IMR-90 (cell line): ENCODE measurements at regions not wholly inside any gene's neighbourhood (a gene's known extent, or its start where the extent isn't known, plus 50 kb on each side); places are given as distances from the start of the nearest gene placed in this dataset.
A peak's percentile ranks its signal among the peaks of the same experiment; 100 is the strongest.

Experiments
- ATAC-seq: fragments of 200-7000 bp; cut with Tn5 transposase; 2 replicates; pipeline ENCODE4 v1.9.1; 2020; ENCODE audit warnings: low read depth, mild to moderate bottlenecking, moderate library complexity
- BruUV-seq: library from RNA; stranded (reverse); fragments of 400-500 nt; replicated peaks from 2 replicates; lab custom pipeline; 2021; lab: Mats Ljungman, UMichigan
- CTCF ChIA-PET: fragments of 300-600 bp; formaldehyde crosslinking; extraction: SDS; loops from one replicate; lab custom pipeline; 2021; ENCODE audit warnings: antibody characterized with exemption; lab: Yijun Ruan, JAX
- POLR2A ChIA-PET: fragments of 300-600 bp; sonication (Branson Sonifier 250); formaldehyde crosslinking; loops from one replicate; lab custom pipeline; 2022; ENCODE audit warnings: antibody characterized with exemption; ENCODE audit not compliant: unreplicated experiment; lab: Charles Lee
- DNase-seq: peaks from one replicate; pipeline ENCODE4 v3.0.0; 2013
- H2AFZ ChIP-seq: replicated peaks from 2 replicates; pipeline ENCODE3; 2013; ENCODE audit warnings: low read length, mild to moderate bottlenecking; ENCODE audit not compliant: poor library complexity
- H2AK5ac ChIP-seq: 2 replicates; pipeline ENCODE4 v1.6.1; 2013; ENCODE audit warnings: low read depth, low read length, inconsistent platforms
- H2AK9ac ChIP-seq: replicated peaks from 2 replicates; pipeline ENCODE3; 2013; ENCODE audit warnings: mild to moderate bottlenecking, low read depth, low read length, moderate library complexity; ENCODE audit not compliant: poor library complexity
- H2BK120ac ChIP-seq: 2 replicates; pipeline ENCODE4 v1.6.1; 2013; ENCODE audit warnings: low read depth, low read length, inconsistent platforms
- H2BK15ac ChIP-seq: 3 replicates; pipeline ENCODE4 v1.6.1; 2013; ENCODE audit warnings: low read depth, low read length, inconsistent platforms
- H2BK20ac ChIP-seq: 2 replicates; pipeline ENCODE4 v1.6.1; 2013; ENCODE audit warnings: low read depth, mild to moderate bottlenecking, inconsistent platforms, low read length, moderate library complexity
- H2BK5ac ChIP-seq: 2 replicates; pipeline ENCODE4 v1.6.1; 2013; ENCODE audit warnings: mild to moderate bottlenecking, low read depth, low read length, inconsistent platforms; ENCODE audit not compliant: poor library complexity, severe bottlenecking
- H3K14ac ChIP-seq: replicated peaks from 2 replicates; pipeline ENCODE4 v1.6.1; 2013; ENCODE audit warnings: low read depth, low read length, inconsistent platforms
- H3K18ac ChIP-seq: 2 replicates; pipeline ENCODE4 v1.6.1; 2013; ENCODE audit warnings: low read depth, low read length, control low read depth
- H3K23ac ChIP-seq: 2 replicates; pipeline ENCODE4 v1.6.1; 2013; ENCODE audit warnings: low read depth, low read length, inconsistent platforms
- H3K27ac ChIP-seq: 2 replicates; pipeline ENCODE4 v1.5.1; 2013; ENCODE audit warnings: mild to moderate bottlenecking, control low read depth, low read length; ENCODE audit not compliant: insufficient read depth
- H3K27me3 ChIP-seq: 2 replicates; pipeline ENCODE4 v1.6.1; 2013; ENCODE audit warnings: low read length; ENCODE audit not compliant: control insufficient read depth, insufficient read depth
- H3K36me3 ChIP-seq: 2 replicates; pipeline ENCODE4 v1.6.1; 2013; ENCODE audit warnings: low read length, mixed read lengths; ENCODE audit not compliant: control insufficient read depth, insufficient read depth
- H3K4ac ChIP-seq: 2 replicates; pipeline ENCODE4 v1.6.1; 2013; ENCODE audit warnings: low read depth, low read length, inconsistent platforms
- H3K4me1 ChIP-seq: 2 replicates; pipeline ENCODE4 v1.6.1; 2013; ENCODE audit warnings: low read length, mixed read lengths; ENCODE audit not compliant: control insufficient read depth, insufficient read depth
- H3K4me2 ChIP-seq: 2 replicates; pipeline ENCODE4 v1.6.1; 2013; ENCODE audit warnings: low read depth, mild to moderate bottlenecking, control low read depth, low read length, moderate library complexity
- H3K4me3 ChIP-seq: 2 replicates; pipeline ENCODE4 v1.5.1; 2013; ENCODE audit warnings: low read depth, mild to moderate bottlenecking, control low read depth, low read length, moderate library complexity; ENCODE audit not compliant: insufficient read depth
- H3K56ac ChIP-seq: 2 replicates; pipeline ENCODE4 v1.6.1; 2013; ENCODE audit warnings: low read length, inconsistent platforms; ENCODE audit not compliant: insufficient read depth; ENCODE audit errors: extremely low read depth
- H3K79me1 ChIP-seq, 2 experiments: 2 replicates each; pipeline ENCODE4 v1.6.1; 2013; ENCODE audit warnings: low read length in 2 of 2, inconsistent platforms in 1 of 2, low read depth in 1 of 2
- H3K9ac ChIP-seq: 2 replicates; pipeline ENCODE4 v1.6.1; 2013; ENCODE audit warnings: low read depth, low read length, control low read depth
- H3K9me1 ChIP-seq: 2 replicates; pipeline ENCODE4 v1.6.1; 2013; ENCODE audit warnings: low read length, inconsistent platforms; ENCODE audit not compliant: insufficient read depth
- H3K9me3 ChIP-seq: 2 replicates; pipeline ENCODE4 v1.6.1; 2013; ENCODE audit warnings: low read length; ENCODE audit not compliant: control insufficient read depth, insufficient read depth
- H4K20me1 ChIP-seq: 2 replicates; pipeline ENCODE4 v1.6.1; 2013; ENCODE audit warnings: low read length, inconsistent platforms; ENCODE audit not compliant: insufficient read depth
- H4K5ac ChIP-seq: 2 replicates; pipeline ENCODE4 v1.6.1; 2013; ENCODE audit warnings: mild to moderate bottlenecking, low read depth, low read length, control low read depth
- H4K8ac ChIP-seq, 2 experiments: 2 replicates each; pipeline ENCODE4 v1.6.1; 2013; ENCODE audit warnings: low read depth in 2 of 2, low read length in 2 of 2, control low read depth in 1 of 2, inconsistent platforms in 1 of 2
- H4K91ac ChIP-seq: 2 replicates; pipeline ENCODE4 v1.6.1; 2013; ENCODE audit warnings: low read depth, low read length, inconsistent platforms; ENCODE audit not compliant: insufficient read depth
- BHLHE40 ChIP-seq: fragments of 150-350 bp; IDR thresholded peaks from 2 replicates; pipeline ENCODE4 v1.6.1; 2016; ENCODE audit warnings: mild to moderate bottlenecking, low read depth, low read length
- CHD1 ChIP-seq: IDR thresholded peaks from 2 replicates; pipeline ENCODE4 v1.6.1; 2012; ENCODE audit warnings: low read depth, low read length, improper control_type of control experiment
- FOS ChIP-seq: fragments of 150-350 bp; IDR thresholded peaks from 2 replicates; pipeline ENCODE4 v1.6.1; 2016; ENCODE audit warnings: low read depth, low read length
- NFE2L2 ChIP-seq: fragments of 150-350 bp; IDR thresholded peaks from 2 replicates; pipeline ENCODE4 v1.6.1; 2016; ENCODE audit warnings: low read depth, mild to moderate bottlenecking, low read length
- RAD21 ChIP-seq: IDR thresholded peaks from 2 replicates; pipeline ENCODE4 v1.6.1; 2012; ENCODE audit warnings: low read length, improper control_type of control experiment
- WGBS, 2 experiments: methylation state at CpG; one replicate each; pipeline versions ENCODE4 v1.1.5 to v1.1.7; 2013; ENCODE audit warnings: missing lambda C conversion rate in 2 of 2; ENCODE audit not compliant: insufficient read length in 1 of 2; ENCODE audit errors: extremely low coverage in 2 of 2; 5-methylcytosine and 5-hydroxymethylcytosine counted together
- dilution Hi-C: fragments of 300-500 bp; cut with HindIII; formaldehyde crosslinking; loops from one replicate; pipeline ENCODE4 v1.14.3; 2018; ENCODE audit warnings: low sequenced_read_pairs; ENCODE audit not compliant: unreplicated experiment
- in situ Hi-C: fragments of 300-500 bp; cut with MboI; formaldehyde crosslinking; loops from 3 replicates; pipeline ENCODE4 v1.14.3; 2019; ENCODE audit warnings: low sequenced_read_pairs, inconsistent platforms, mixed read lengths
- intact Hi-C: fragments of 100-400 bp; cut with micrococcal nuclease; formaldehyde crosslinking; loops from 2 replicates; pipeline ENCODE4 v1.10.0; 2022

GRCh38 chr3:177835917-177836316 lies 638.6 kb upstream of the TBL1XR1 start:
- peak overlapping the region in 1 of 2 experiments; percentile 91; a peak in 1 of 4 replicates for H4K8ac ChIP-seq
- no peaks in the 10 kb centered on the region for H3K79me1 ChIP-seq
- H3K9me3 ChIP-seq: no peaks in the 10 kb centered on the region
- dilution Hi-C loops (no loop called here), intact Hi-C loops (loop anchor here (2.0 to 5.0 kb wide), 2 partner anchors 69 to 546 kb away; no protein-coding TSS in a partner anchor), in situ Hi-C loops (no loop called here)
- no peak overlapping the region for H3K14ac ChIP-seq
- peaks cover 11% of the 10 kb centered on the region for H3K9me1 ChIP-seq
- H3K4me1 ChIP-seq: peaks cover 15% of the 10 kb centered on the region
- H3K4me2 ChIP-seq: peak overlapping the region; percentile 7; the same call in 1 of the 2 replicates
- no peaks in the 10 kb centered on the region for H3K27me3 ChIP-seq
- H3K4ac ChIP-seq: no peak overlapping the region; the same call in 1 of the 2 replicates
- no peak overlapping the region for H2AK9ac ChIP-seq
- 0 out of 2 replicates have a peak, but pooled peaks have one; percentile 43 for TF ChIP-seq FOS
- no peak for TF ChIP-seq NFE2L2
- no peak for TF ChIP-seq CHD1
- peak; percentile 50; the same call in 1 of the 2 replicates for TF ChIP-seq BHLHE40
- peak; percentile 19; the same call in 1 of the 2 replicates for TF ChIP-seq RAD21
- ChIA-PET CTCF (no interaction called here), POLR2A (no interaction called here)
- no peak overlapping the region for H2BK15ac ChIP-seq
- ATAC-seq (peak; percentile 75), DNase-seq (peak; percentile 97)
- WGBS, 2 experiments: no CpG with 5 or more reads among the region's 1 CpG
- H3K56ac ChIP-seq: no peak overlapping the region
- no peak overlapping the region for H2AFZ ChIP-seq
- H3K9ac ChIP-seq: no peak overlapping the region
- peak overlapping the region; percentile 96 for H2BK5ac ChIP-seq
- peak overlapping the region; percentile 56; the same call in 1 of the 2 replicates for H2BK20ac ChIP-seq
- H2AK5ac ChIP-seq: no peak overlapping the region
- H4K91ac ChIP-seq: no peak overlapping the region
- no peak overlapping the region for H3K4me3 ChIP-seq
- H2BK120ac ChIP-seq: 0 out of 2 replicates have a peak overlapping the region, but pooled peaks have one; percentile 18
- no peak overlapping the region for H3K23ac ChIP-seq
- no TSS peak for BruUV-seq
- no peak overlapping the region for H4K5ac ChIP-seq
- H3K18ac ChIP-seq: peak overlapping the region; percentile 63; the same call in 1 of the 2 replicates
- no peak overlapping the region; the same call in 1 of the 2 replicates for H3K27ac ChIP-seq
- no peaks in the 10 kb centered on the region for H3K36me3 ChIP-seq
- no peaks in the 10 kb centered on the region for H4K20me1 ChIP-seq
